Endothelial cell of umbilical vein (primary cell): ENCODE measurements at regions not wholly inside any gene's neighbourhood (a gene's known extent, or its start where the extent isn't known, plus 50 kb on each side); places are given as distances from the start of the nearest gene placed in this dataset.
A peak's percentile ranks its signal among the peaks of the same experiment; 100 is the strongest.

Experiments used
- BruUV-seq: library from RNA; stranded (reverse); fragments of 400-500 nt; replicated peaks from 2 replicates; lab custom pipeline; 2021; lab: Mats Ljungman, UMichigan
- CTCF ChIA-PET: fragments of 300-600, 350-600 bp; sonication (Branson Sonifier 250); formaldehyde crosslinking; loops from one replicate; lab custom pipeline; 2021; ENCODE audit warnings: antibody characterized with exemption, inconsistent platforms; lab: Charles Lee
- POLR2A ChIA-PET: fragments of 300-600, 350-600 bp; sonication (Branson Sonifier 250); formaldehyde crosslinking; loops from one replicate; lab custom pipeline; 2021; ENCODE audit warnings: antibody characterized with exemption, inconsistent platforms; lab: Charles Lee
- DNase-seq: peaks from one replicate; pipeline ENCODE4 v3.0.0-alpha.2; 2011; ENCODE audit warnings: low read depth, low spot score
- FAIRE-seq: peaks from 2 replicates; lab custom pipeline; 2011; peaks lifted over from hg19 to GRCh38; lab: Jason Lieb, UNC
- H2AFZ ChIP-seq: 2 replicates; pipeline ENCODE4 v1.6.0; 2012; ENCODE audit warnings: low read depth, low read length, control low read depth, inconsistent platforms
- H3K27ac ChIP-seq: 2 replicates; pipeline ENCODE4 v1.5.1; 2011; ENCODE audit warnings: low read depth, mild to moderate bottlenecking, control low read depth, low read length, moderate library complexity; ENCODE audit not compliant: insufficient read depth
- H3K27me3 ChIP-seq, 2 experiments: 2 replicates each; pipeline versions ENCODE4 v1.6.0 to v1.6.1; 2011; ENCODE audit warnings: low read length in 2 of 2, mixed read lengths in 1 of 2; ENCODE audit not compliant: control insufficient read depth in 2 of 2, insufficient read depth in 2 of 2
- H3K36me3 ChIP-seq, 2 experiments: 2 replicates in 1 of 2; 3 replicates in 1 of 2; pipeline ENCODE4 v1.5.1; 2011; ENCODE audit warnings: low read length in 2 of 2, mild to moderate bottlenecking in 1 of 2, moderate library complexity in 1 of 2; ENCODE audit not compliant: control insufficient read depth in 2 of 2, insufficient read depth in 2 of 2; ENCODE audit errors: extremely low read depth in 1 of 2
- H3K4me1 ChIP-seq: 3 replicates; pipeline ENCODE4 v1.5.1; 2011; ENCODE audit warnings: mild to moderate bottlenecking, low read length; ENCODE audit not compliant: control insufficient read depth, insufficient read depth; ENCODE audit errors: extremely low read depth
- H3K4me2 ChIP-seq: 2 replicates; pipeline ENCODE4 v1.6.1; 2011; ENCODE audit warnings: low read length, control low read depth, mixed read lengths; ENCODE audit not compliant: insufficient read depth
- H3K4me3 ChIP-seq, 3 experiments: fragments of 200-600 bp in 1 of 3; sonication (generic), shearing (Covaris generic) in 1 of 3; replicated peaks in 1 of 3; 2 replicates each; pipeline ENCODE4 v1.5.1; 2011 to 2016; ENCODE audit warnings: control low read depth in 3 of 3, low read length in 3 of 3, mild to moderate bottlenecking in 2 of 3, inconsistent platforms in 1 of 3, low read depth in 1 of 3, moderate library complexity in 1 of 3; ENCODE audit not compliant: insufficient read depth in 1 of 3
- H3K79me2 ChIP-seq: 2 replicates; pipeline ENCODE4 v1.6.0; 2012; ENCODE audit warnings: low read length, inconsistent platforms; ENCODE audit not compliant: control insufficient read depth, insufficient read depth
- H3K9ac ChIP-seq: replicated peaks from 2 replicates; pipeline ENCODE3; 2011; ENCODE audit warnings: low read length, control low read depth; ENCODE audit not compliant: insufficient read depth; ENCODE audit errors: extremely low read depth
- H3K9me1 ChIP-seq: replicated peaks from 3 replicates; pipeline ENCODE4 v1.6.0; 2011; ENCODE audit warnings: mild to moderate bottlenecking, low read length; ENCODE audit not compliant: control insufficient read depth, insufficient read depth; ENCODE audit errors: extremely low read depth
- H3K9me3 ChIP-seq: replicated peaks from 2 replicates; pipeline ENCODE4 v1.5.1; 2012; ENCODE audit warnings: low read length, inconsistent platforms; ENCODE audit not compliant: control insufficient read depth, insufficient read depth
- H4K20me1 ChIP-seq: replicated peaks from 2 replicates; pipeline ENCODE3; 2011; ENCODE audit warnings: mild to moderate bottlenecking, low read length; ENCODE audit not compliant: control insufficient read depth, insufficient read depth; ENCODE audit errors: extremely low read depth
- CTCF ChIP-seq, 2 donors: IDR thresholded peaks; 1 replicate in 1 of 2; 2 replicates in 1 of 2; pipeline ENCODE4 v1.5.1; 2011; ENCODE audit warnings: low read length in 2 of 2, mild to moderate bottlenecking in 2 of 2, moderate library complexity in 2 of 2, control low read depth in 1 of 2, inconsistent platforms in 1 of 2, low read depth in 1 of 2; ENCODE audit not compliant: insufficient read depth in 1 of 2; ENCODE audit errors: extremely low read depth in 1 of 2
- EZH2 ChIP-seq: IDR thresholded peaks from 2 replicates; pipeline ENCODE4 v1.6.1; 2012; ENCODE audit warnings: borderline replicate concordance, low read depth, mild to moderate bottlenecking, moderate library complexity, low read length, inconsistent platforms; ENCODE audit not compliant: severe bottlenecking
- FOS ChIP-seq: IDR thresholded peaks from 2 replicates; pipeline ENCODE4 v1.6.1; 2011; ENCODE audit warnings: mild to moderate bottlenecking, low read length, moderate library complexity, borderline replicate concordance; ENCODE audit not compliant: insufficient read depth
- GATA2 ChIP-seq: IDR thresholded peaks from 2 replicates; pipeline ENCODE4 v1.7.0; 2011; ENCODE audit warnings: low read depth, mild to moderate bottlenecking, moderate library complexity, mixed read lengths, low read length; ENCODE audit not compliant: insufficient read length, insufficient read depth
- JUN ChIP-seq: IDR thresholded peaks from 2 replicates; pipeline ENCODE4 v1.6.1; 2011; ENCODE audit warnings: borderline replicate concordance, low read depth; ENCODE audit not compliant: insufficient read length, insufficient read depth
- MAX ChIP-seq: IDR thresholded peaks from 2 replicates; pipeline ENCODE4 v1.6.1; 2011; ENCODE audit not compliant: insufficient read depth, insufficient read length
- MYC ChIP-seq: IDR thresholded peaks from one replicate; pipeline ENCODE4 v1.6.1; 2011; ENCODE audit warnings: mild to moderate bottlenecking, low read depth, low read length
- POLR2A ChIP-seq: IDR thresholded peaks from 2 replicates; pipeline ENCODE4 v1.6.1; 2012; ENCODE audit warnings: low read depth, mild to moderate bottlenecking, control low read depth, low read length
- POLR2AphosphoS5 ChIP-seq: IDR thresholded peaks from 2 replicates; pipeline ENCODE4 v1.6.1; 2012; ENCODE audit warnings: low read depth, mild to moderate bottlenecking, control low read depth, low read length, moderate library complexity; ENCODE audit not compliant: insufficient read depth
- dilution Hi-C: fragments of 300-500 bp; cut with MboI; formaldehyde crosslinking; loops from one replicate; pipeline ENCODE4 v1.15.0; 2019; ENCODE audit warnings: low sequenced_read_pairs; ENCODE audit not compliant: extremely low pct_ligation_motif_present
- intact Hi-C: fragments of 100-400 bp; cut with micrococcal nuclease; formaldehyde crosslinking; loops from one replicate; pipeline ENCODE4 v1.10.0; 2022

GRCh38 chr6:147712841-147713240, 204.4 kb downstream of the SAMD5 start:
- H3K9me1 ChIP-seq: no peaks in the 10 kb centered on the region
- FAIRE-seq (peak; percentile 49), DNase-seq (no peak)
- H3K27me3 ChIP-seq: no peaks in the 10 kb centered on the region
- no peaks in the 10 kb centered on the region for H4K20me1 ChIP-seq
- intact Hi-C loops (no loop called here), dilution Hi-C loops (no loop called here)
- no peaks in the 10 kb centered on the region for H3K4me1 ChIP-seq
- no peaks in the 10 kb centered on the region for H3K79me2 ChIP-seq
- H3K36me3 ChIP-seq: no peaks in the 10 kb centered on the region
- H3K9ac ChIP-seq: no peak overlapping the region
- ChIA-PET CTCF (no interaction called here), POLR2A (no interaction called here)
- TF ChIP-seq MYC (no peak), POLR2A (no peak), GATA2 (no peak), FOS (no peak), CTCF (IDR thresholded peaks at IDR 0.05; ENCODE audit: extremely low read depth in 1 of 2, insufficient read depth in 1 of 2, low read depth in 1 of 2, low read length in 2 of 2) (no peak), MAX (no peak), EZH2 (no peak), POLR2AphosphoS5 (no peak), JUN (no peak)
- no TSS peak for BruUV-seq
- H3K9me3 ChIP-seq: no peaks in the 10 kb centered on the region
- no peak overlapping the region for H3K27ac ChIP-seq
- H2AFZ ChIP-seq: no peak overlapping the region
- no peak overlapping the region for H3K4me3 ChIP-seq
- H3K4me2 ChIP-seq: no peak overlapping the region
